Right atrium auricular region (tissue), 2 donors: ENCODE measurements at regions not wholly inside any gene's neighbourhood (a gene's known extent, or its start where the extent isn't known, plus 50 kb on each side); places are given as distances from the start of the nearest gene placed in this dataset.
"Not testable (repeated sequence)": the region's sequence is repeated elsewhere in the genome, so short reads cannot be mapped to it uniquely, and the experiment has no call there.

ENCODE experiments used
- DNase-seq: peaks from one replicate; pipeline ENCODE4 v3.0.0-alpha.2; 2019; ENCODE audit warnings: low spot score
- H3K27ac ChIP-seq, 2 donors: fragments of 200-600 bp; sonication (generic); 1 replicate in 1 of 2; 2 replicates in 1 of 2; pipeline ENCODE4 v1.5.1; 2016 to 2019
- H3K27me3 ChIP-seq, 2 donors: fragments of 200-600 bp; sonication (generic); one replicate each; pipeline versions ENCODE4 v1.5.1 to v1.6.0; 2017 to 2019
- H3K36me3 ChIP-seq: fragments of 200-600 bp; sonication (generic); one replicate; pipeline ENCODE4 v1.5.1; 2016
- H3K4me1 ChIP-seq, 2 donors: fragments of 200-600 bp; sonication (generic); one replicate each; pipeline versions ENCODE4 v1.5.1 to v1.6.0; 2017 to 2019
- H3K4me3 ChIP-seq, 2 donors: fragments of 200-600 bp; sonication (generic); 1 replicate in 1 of 2; 2 replicates in 1 of 2; pipeline ENCODE4 v1.5.1; 2017 to 2019; ENCODE audit warnings: mild to moderate bottlenecking in 1 of 2, moderate library complexity in 1 of 2
- H3K9me3 ChIP-seq, 2 donors: fragments of 200-600 bp; sonication (generic); one replicate each; pipeline ENCODE4 v1.5.1; 2019
- TF ChIP-seq, protein P1 (sequence below), 2 donors: fragments of 200-600 bp; sonication (generic); IDR thresholded peaks; one replicate each; pipeline ENCODE4 v1.5.1; 2019; ENCODE audit warnings: antibody characterized with exemption in 2 of 2

DNA sequence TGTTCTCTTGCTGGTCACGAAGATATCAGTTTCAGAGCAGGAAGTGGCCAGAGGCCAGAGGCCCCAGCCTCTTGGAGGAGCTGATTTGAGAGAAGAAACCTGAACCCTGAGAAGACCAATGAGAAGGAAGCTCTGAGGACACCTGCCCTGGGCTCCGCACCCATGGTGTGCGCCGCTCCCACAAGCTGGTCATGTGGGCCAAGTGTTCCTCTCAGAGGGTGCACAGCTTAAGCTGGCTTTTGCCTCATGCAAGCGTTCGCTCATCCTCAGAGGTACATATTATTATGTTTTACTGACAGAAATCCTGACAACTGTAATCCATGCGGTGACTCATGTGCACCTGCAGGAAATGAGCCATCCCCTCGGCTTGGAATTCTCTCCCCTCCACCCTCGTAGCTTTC is 316.1 kb upstream of the MYT1L start:
- H3K27me3 ChIP-seq: no peaks in the 10 kb centered on the region
- TF ChIP-seq, protein P1, sequence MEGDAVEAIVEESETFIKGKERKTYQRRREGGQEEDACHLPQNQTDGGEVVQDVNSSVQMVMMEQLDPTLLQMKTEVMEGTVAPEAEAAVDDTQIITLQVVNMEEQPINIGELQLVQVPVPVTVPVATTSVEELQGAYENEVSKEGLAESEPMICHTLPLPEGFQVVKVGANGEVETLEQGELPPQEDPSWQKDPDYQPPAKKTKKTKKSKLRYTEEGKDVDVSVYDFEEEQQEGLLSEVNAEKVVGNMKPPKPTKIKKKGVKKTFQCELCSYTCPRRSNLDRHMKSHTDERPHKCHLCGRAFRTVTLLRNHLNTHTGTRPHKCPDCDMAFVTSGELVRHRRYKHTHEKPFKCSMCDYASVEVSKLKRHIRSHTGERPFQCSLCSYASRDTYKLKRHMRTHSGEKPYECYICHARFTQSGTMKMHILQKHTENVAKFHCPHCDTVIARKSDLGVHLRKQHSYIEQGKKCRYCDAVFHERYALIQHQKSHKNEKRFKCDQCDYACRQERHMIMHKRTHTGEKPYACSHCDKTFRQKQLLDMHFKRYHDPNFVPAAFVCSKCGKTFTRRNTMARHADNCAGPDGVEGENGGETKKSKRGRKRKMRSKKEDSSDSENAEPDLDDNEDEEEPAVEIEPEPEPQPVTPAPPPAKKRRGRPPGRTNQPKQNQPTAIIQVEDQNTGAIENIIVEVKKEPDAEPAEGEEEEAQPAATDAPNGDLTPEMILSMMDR (IDR thresholded peaks at IDR 0.05): no peak
- DNase-seq: no peak
- H3K4me3 ChIP-seq: no peak overlapping the region
- H3K4me1 ChIP-seq: no peaks in the 10 kb centered on the region
- H3K27ac ChIP-seq: no peak overlapping the region
- H3K36me3 ChIP-seq: no peaks in the 10 kb centered on the region
- no peaks in the 10 kb centered on the region for H3K9me3 ChIP-seq

GRCh38 chr2:2646433-2647051 is 315.5 kb upstream of the MYT1L start:
- Histone ChIP-seq H3K27me3 (no peaks in the 10 kb centered on the region), H3K9me3 (no peaks in the 10 kb centered on the region), H3K27ac (no peak overlapping the region), H3K4me1 (no peaks in the 10 kb centered on the region), H3K4me3 (no peak overlapping the region), H3K36me3 (no peaks in the 10 kb centered on the region)
- no peak for DNase-seq
- TF ChIP-seq, protein P1 (IDR thresholded peaks at IDR 0.05): no peak

GRCh38 chr2:2645162-2645855 is 314.2 kb upstream of the MYT1L start:
- Histone ChIP-seq H3K9me3 (no peaks in the 10 kb centered on the region), H3K36me3 (no peaks in the 10 kb centered on the region), H3K27me3 (no peaks in the 10 kb centered on the region), H3K4me1 (no peaks in the 10 kb centered on the region), H3K4me3 (no peak overlapping the region), H3K27ac (no peak overlapping the region)
- TF ChIP-seq, protein P1 (IDR thresholded peaks at IDR 0.05): no peak
- no peak for DNase-seq

DNA sequence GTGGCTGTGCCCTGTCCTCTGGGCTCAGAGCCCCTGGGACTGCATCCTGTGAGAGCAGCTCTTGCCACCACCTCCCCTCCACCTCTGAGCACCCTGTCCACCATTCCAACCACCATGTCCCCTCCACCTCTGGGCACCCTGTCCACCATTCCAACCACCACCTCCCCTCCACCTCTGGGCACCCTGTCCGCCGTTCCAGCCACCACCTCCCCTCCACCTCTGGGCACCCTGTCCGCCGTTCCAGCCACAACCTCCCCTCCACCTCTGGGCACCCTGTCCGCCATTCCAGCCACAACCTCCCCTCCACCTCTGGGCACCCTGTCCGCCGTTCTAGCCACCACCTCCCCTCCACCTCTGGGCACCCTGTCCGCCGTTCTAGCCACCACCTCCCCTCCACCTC is 313.7 kb upstream of the MYT1L start:
- H3K36me3 ChIP-seq, H3K27me3 ChIP-seq, DNase-seq, H3K4me3 ChIP-seq, H3K27ac ChIP-seq, H3K4me1 ChIP-seq, H3K9me3 ChIP-seq: not testable (repeated sequence)

GRCh38 chr2:2644040-2644439 is 313.0 kb upstream of the MYT1L start:
- H3K36me3 ChIP-seq: no peaks in the 10 kb centered on the region
- TF ChIP-seq, protein P1 (IDR thresholded peaks at IDR 0.05): no peak
- no peak for DNase-seq
- no peaks in the 10 kb centered on the region for H3K4me1 ChIP-seq
- H3K27me3 ChIP-seq: no peaks in the 10 kb centered on the region
- H3K4me3 ChIP-seq: no peak overlapping the region
- H3K9me3 ChIP-seq: no peaks in the 10 kb centered on the region
- no peak overlapping the region for H3K27ac ChIP-seq

- Histone ChIP-seq H3K4me1 (no peaks in the 10 kb centered on the region), H3K27me3 (no peaks in the 10 kb centered on the region), H3K4me3 (no peak overlapping the region), H3K36me3 (no peaks in the 10 kb centered on the region), H3K9me3 (no peaks in the 10 kb centered on the region), H3K27ac (no peak overlapping the region)
- TF ChIP-seq, protein P1 (IDR thresholded peaks at IDR 0.05): no peak
- DNase-seq: no peak
Observed at GRCh38 chr2:2642906-2643890, 312.1 kb upstream of the MYT1L start.
